HG03575 (cell line): ENCODE measurements at regions not wholly inside any gene's neighbourhood (a gene's known extent, or its start where the extent isn't known, plus 50 kb on each side); places are given as distances from the start of the nearest gene placed in this dataset.
"Not testable (repeated sequence)": the region's sequence is repeated elsewhere in the genome, so short reads cannot be mapped to it uniquely, and the experiment has no call there.

Source experiments
- ATAC-seq: cut with Tn5 transposase; IDR thresholded peaks from one replicate; pipeline ENCODE4 v1.9.1; 2021; ENCODE audit not compliant: unreplicated experiment, insufficient number of reproducible peaks, low FRiP score; ENCODE audit errors: extremely low read depth

GRCh38 chr2:180583441-180584140 lies 396.8 kb upstream of the UBE2E3 start:
- no peak for ATAC-seq

DNA sequence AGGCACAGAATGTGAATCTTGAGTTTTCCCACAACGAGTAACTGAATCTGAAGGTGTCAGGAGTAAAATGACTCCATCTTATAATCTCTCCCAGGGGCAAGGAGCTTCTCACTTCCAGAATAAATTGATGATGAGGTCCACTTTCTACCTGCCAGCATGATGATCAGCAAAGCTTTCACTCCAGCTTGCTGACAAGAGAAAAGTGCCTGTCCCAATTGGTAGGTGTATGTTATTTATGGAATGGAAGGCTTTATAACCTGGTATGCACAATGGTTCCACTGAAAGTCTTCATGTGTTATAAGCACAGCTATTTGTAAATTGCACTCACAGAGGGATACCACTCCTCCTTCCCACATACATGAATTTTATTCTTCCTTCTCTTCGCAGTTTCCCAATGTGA lies 401.0 kb upstream of the UBE2E3 start:
- no peak for ATAC-seq

- no peak for ATAC-seq
Observed at GRCh38 chr2:180578441-180578840, 402.0 kb upstream of the UBE2E3 start.

DNA sequence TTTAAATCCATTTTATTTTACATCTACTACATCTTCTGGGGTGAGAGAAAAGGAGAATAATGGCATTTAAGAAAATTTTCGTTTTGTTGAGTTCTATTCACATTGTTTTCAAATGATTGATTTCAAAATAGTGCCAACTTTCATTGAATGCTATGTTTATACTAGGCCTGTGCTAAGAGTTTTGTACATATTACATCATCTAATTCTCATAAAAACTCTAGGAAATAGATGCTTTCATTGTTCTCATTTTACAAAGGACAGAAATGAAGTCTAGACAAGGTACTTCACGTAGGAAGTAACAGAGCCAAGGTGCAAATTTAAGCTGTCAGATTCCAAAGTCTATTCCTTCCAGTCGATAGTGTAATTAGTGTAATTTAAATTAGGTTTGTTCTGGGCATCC lies 402.8 kb upstream of the UBE2E3 start:
- no peak for ATAC-seq

GRCh38 chr2:180573951-180574350 lies 406.5 kb upstream of the UBE2E3 start:
- no peak for ATAC-seq

- ATAC-seq: no peak
Observed at GRCh38 chr2:180572346-180572745, 408.1 kb upstream of the UBE2E3 start.

DNA sequence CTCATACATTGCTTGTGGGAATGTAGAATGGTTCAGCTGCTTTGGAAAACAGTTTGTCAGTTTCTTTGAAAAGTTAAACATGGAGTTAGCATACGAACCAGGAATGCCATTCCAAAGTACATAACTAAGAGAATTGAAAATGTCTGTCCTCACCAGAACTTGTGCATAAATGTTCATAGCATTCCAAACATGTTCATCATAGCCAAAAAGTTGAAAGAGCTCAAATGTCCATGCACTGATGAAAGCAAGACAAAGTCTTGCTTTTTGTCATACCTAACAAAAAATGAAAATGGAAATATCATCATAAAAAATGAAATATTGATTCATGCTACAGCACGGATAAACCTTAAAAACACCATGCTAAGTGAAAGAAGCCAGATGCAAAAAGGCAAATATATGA lies 408.8 kb upstream of the UBE2E3 start:
- no peak for ATAC-seq

GRCh38 chr2:180570864-180571263 lies 409.5 kb upstream of the UBE2E3 start:
- no peak for ATAC-seq

DNA sequence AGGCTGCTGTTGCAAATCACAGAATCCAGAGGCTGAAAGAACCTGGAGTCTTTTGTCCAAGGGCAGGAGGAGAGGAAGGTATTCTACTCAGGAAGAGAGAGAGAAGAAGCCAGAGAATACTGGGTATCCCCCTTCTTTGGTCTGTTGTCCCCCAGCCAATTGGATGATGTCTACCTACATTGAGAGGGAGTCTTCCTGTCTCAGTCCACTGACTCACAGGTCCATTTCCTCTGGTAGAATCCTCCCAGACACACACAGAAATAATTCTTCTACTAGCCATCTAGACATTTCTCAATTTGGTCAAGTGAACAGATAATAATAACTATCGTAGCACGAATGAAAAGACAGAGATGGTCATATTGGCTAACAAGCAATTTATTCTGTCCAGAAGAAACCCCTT lies 416.4 kb upstream of the UBE2E3 start:
- no peak for ATAC-seq

DNA sequence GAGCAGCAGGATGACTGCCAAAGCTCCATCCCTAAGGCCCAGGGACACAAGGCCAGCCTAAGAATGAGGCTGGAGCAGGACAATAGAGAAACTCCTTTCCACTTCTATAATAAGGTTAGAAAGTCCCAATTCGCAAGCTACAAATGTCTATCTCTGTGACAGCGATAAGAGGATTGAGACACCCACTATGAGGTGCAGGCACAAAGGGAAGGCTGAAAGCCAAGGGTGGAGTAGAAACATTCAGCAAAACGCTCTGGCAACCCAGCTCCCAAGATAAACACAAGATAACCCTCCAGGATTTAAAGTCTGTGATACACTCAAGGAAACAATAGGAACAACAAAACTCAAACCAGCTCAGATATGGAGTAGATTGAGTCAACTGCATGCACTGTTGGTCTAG lies 418.0 kb upstream of the UBE2E3 start:
- no peak for ATAC-seq

DNA sequence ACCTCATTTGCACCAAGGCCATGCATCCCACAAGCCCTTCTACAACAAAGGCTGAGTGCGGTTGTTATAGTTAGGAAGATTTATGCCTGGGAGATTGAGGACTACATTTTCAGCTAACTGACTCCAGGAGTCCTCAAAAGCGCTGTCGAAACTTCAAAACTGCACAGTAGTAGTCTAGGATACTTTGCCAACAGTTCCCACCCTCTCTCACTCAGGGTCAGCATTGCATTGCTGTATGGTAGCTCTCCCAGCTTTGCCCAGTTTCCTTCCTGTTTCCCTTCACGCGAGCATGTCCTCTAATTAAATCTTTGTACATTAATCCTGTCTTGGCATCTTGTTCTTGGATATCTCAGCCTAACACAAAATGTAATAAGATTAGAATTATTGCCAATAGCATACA lies 420.6 kb upstream of the UBE2E3 start:
- ATAC-seq: no peak

GRCh38 chr2:180559038-180559437 lies 421.4 kb upstream of the UBE2E3 start:
- no peak for ATAC-seq

DNA sequence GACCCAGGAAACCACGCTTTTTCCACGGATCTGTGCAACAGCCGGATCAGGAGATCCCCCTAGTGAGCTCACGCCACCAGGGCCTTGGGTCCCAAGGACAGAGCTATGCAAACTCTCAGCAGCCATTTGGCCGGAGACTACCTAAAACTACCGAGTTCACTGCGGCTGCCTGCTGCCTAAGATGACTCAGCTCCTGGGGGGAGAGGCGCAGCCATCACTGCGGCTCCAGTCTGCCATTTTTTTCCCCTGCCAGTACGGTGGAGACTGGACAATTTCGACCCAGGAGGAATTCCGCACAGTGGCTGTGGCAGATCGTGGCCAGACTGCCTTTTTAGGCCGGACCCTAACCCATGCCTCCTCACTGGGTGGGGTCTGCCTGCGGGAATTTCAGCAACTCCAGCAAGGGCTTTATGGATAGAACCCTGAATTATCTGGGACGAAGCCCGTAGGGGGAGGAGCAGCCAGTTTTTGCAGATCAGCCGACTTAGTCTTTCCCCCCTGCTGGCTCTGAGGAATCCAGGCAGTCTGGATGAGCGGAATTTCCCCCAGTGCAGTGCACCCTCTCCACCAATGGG lies 424.9 kb upstream of the UBE2E3 start:
- ATAC-seq: no peak

DNA sequence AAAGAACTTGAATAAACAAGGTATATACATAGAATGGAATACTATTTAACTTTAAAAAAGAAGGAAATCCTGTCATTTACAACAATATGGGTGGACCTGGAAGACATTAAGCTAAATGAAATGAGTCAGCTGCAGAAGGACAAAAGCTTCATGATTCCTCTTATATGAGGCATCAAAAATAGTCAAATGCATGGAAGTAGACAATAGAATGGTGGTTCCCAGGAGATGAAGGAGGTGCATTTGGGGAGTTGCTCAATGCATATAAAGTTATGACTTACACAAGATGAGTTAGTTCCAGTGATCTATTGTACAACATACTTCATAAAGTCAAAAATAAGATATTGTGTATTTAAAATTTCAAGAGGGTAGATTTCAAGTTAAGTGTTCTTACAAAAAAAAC lies 426.1 kb upstream of the UBE2E3 start:
- ATAC-seq: no peak

- no peak for ATAC-seq
Observed at GRCh38 chr2:180553094-180553715, 427.2 kb upstream of the UBE2E3 start.

DNA sequence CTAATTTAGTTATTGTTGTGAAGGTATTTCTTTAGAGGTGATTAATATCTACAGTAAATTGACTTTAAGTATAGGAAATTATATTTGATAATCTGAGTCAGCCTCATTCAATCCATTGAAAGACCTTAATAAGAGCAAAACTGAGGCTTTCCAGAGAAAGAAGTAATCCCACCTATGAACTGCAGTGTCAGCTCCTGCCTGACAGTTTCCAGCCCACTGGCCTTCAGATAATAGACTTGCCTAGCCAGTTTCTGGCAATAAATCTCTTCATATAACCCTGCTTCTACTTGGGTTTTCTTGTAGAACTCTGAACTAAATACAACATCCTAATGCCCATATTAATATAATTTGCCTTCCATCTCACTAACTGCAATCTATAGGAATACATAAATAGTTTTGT lies 437.9 kb upstream of the UBE2E3 start:
- no peak for ATAC-seq

DNA sequence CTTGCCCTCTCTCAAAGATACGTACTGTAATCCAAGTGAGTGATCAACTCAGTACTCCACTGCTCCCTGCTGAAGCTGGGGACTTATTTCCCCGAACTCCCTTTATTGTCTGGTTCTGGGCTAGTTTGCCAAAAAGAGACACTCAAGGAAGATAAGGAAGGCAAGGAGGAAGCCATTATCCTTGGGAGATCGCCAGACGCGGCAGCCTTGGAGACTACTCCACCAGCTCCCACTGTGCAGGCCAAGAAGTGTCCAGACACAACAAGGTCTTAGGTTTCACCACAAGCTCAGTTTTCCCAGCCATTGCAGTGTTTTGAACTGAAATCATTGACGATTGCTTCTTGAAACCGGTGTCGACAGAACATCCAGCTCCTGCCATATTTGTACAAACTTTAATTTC lies 439.6 kb upstream of the UBE2E3 start:
- ATAC-seq: no peak

DNA sequence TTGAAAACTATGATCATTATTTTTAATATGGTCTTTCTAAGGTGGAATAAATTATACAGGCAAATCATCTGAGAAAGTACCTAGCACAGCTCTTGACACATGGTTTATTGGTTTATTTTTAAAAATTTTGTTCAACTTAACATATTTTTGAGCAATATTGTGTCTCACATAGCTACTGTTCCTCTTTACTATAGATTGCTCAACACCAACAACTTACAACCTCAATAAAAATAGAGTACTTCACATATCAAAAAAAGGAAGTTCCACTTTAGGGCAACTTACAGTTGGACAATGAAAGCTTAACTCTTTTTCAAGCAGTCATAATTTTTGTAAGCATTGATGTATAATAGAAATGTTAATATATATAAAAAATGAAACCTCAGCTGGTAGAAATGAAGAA lies 440.9 kb upstream of the UBE2E3 start:
- no peak for ATAC-seq

- no peak for ATAC-seq
Observed at GRCh38 chr2:180535289-180535688, 445.1 kb upstream of the UBE2E3 start.

DNA sequence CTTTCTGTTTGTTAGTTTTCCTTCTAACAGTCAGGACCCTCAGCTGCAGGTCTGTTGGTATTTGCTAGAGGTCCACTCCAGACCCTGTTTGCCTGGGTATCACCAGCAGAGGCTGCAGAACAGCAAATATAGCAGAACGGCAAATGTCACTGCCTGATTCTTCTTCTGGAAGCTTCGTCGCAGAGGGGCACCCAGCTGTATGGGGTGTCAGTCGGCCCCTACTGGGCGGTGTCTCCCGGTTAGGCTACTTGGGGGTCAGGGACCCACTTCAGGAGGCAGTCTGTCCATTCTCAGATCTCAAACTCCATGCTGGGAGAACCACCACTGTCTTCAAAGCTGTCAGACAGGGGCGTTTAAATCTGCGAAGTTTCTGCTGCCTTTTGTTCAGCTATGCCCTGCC lies 448.6 kb upstream of the UBE2E3 start:
- not testable (repeated sequence) for ATAC-seq

DNA sequence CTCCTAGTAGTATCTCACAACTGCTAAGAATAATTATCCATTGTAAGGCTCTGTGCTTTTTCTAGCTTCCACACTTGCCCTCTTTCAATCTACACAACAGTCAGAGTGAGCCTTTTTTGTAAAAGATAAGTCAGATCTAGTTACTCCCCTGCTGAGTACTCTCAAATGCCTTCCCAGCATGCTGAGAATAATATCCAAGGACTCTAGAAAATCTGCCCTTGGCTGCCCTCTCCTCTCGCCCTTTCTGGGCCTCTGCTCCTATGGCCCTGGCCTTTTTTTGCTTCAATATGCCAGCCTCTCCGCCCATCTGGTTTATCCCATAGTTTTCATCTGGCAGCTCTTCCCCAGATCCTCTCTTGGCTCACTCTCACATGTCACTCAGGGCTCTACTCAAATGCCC lies 455.9 kb upstream of the UBE2E3 start:
- no peak for ATAC-seq
